Keratinocyte (primary cell): ENCODE measurements at regions not wholly inside any gene's neighbourhood (a gene's known extent, or its start where the extent isn't known, plus 50 kb on each side); places are given as distances from the start of the nearest gene placed in this dataset.

Experiments used
- DNase-seq: peaks from one replicate; pipeline ENCODE4 v3.0.0-alpha.2; 2011; ENCODE audit warnings: low read depth, missing footprints, low spot score
- FAIRE-seq: peaks from 2 replicates; lab custom pipeline; 2011; peaks lifted over from hg19 to GRCh38; lab: Jason Lieb, UNC
- H2AFZ ChIP-seq: 2 replicates; pipeline ENCODE4 v1.6.0; 2012; ENCODE audit warnings: low read length, control low read depth, inconsistent platforms; ENCODE audit not compliant: control insufficient read depth
- H3K27ac ChIP-seq: 2 replicates; pipeline ENCODE4 v1.5.1; 2011; ENCODE audit warnings: low read length; ENCODE audit not compliant: control insufficient read depth, insufficient read depth
- H3K27me3 ChIP-seq: 3 replicates; pipeline ENCODE4 v1.6.0; 2011; ENCODE audit warnings: low read length; ENCODE audit not compliant: control insufficient read depth, insufficient read depth; ENCODE audit errors: extremely low read depth
- H3K36me3 ChIP-seq, 2 experiments: 2 replicates in 1 of 2; 3 replicates in 1 of 2; pipeline ENCODE4 v1.5.1; 2011; ENCODE audit warnings: low read length in 2 of 2, mild to moderate bottlenecking in 1 of 2; ENCODE audit not compliant: control insufficient read depth in 2 of 2, insufficient read depth in 2 of 2; ENCODE audit errors: extremely low read depth in 1 of 2
- H3K4me1 ChIP-seq: 3 replicates; pipeline ENCODE4 v1.5.1; 2011; ENCODE audit warnings: low read length; ENCODE audit not compliant: control insufficient read depth, insufficient read depth; ENCODE audit errors: extremely low read depth
- H3K4me2 ChIP-seq: 3 replicates; pipeline ENCODE4 v1.6.0; 2011; ENCODE audit warnings: low read depth, low read length; ENCODE audit not compliant: control insufficient read depth, insufficient read depth; ENCODE audit errors: extremely low read depth
- H3K4me3 ChIP-seq, 3 experiments: fragments of 200-600 bp in 1 of 3; sonication (generic) in 1 of 3; 2 replicates in 2 of 3; 3 replicates in 1 of 3; pipeline ENCODE4 v1.5.1; 2011 to 2016; ENCODE audit warnings: low read length in 3 of 3, mild to moderate bottlenecking in 3 of 3, control low read depth in 2 of 3, inconsistent platforms in 1 of 3, low read depth in 1 of 3, mixed read lengths in 1 of 3, mixed run types in 1 of 3, moderate library complexity in 1 of 3; ENCODE audit not compliant: control insufficient read depth in 2 of 3, insufficient read depth in 2 of 3; ENCODE audit errors: extremely low read depth in 1 of 3
- H3K79me2 ChIP-seq: 2 replicates; pipeline ENCODE4 v1.6.0; 2012; ENCODE audit warnings: low read length; ENCODE audit not compliant: control insufficient read depth, insufficient read depth
- H3K9ac ChIP-seq: 3 replicates; pipeline ENCODE4 v1.6.0; 2011; ENCODE audit warnings: low read length; ENCODE audit not compliant: control insufficient read depth, insufficient read depth; ENCODE audit errors: extremely low read depth
- H3K9me1 ChIP-seq: 3 replicates; pipeline ENCODE4 v1.6.0; 2011; ENCODE audit warnings: low read length; ENCODE audit not compliant: control insufficient read depth, insufficient read depth; ENCODE audit errors: extremely low read depth
- H3K9me3 ChIP-seq: 2 replicates; pipeline ENCODE4 v1.5.1; 2012; ENCODE audit warnings: low read depth, low read length; ENCODE audit not compliant: control insufficient read depth
- H4K20me1 ChIP-seq: 3 replicates; pipeline ENCODE4 v1.6.0; 2011; ENCODE audit warnings: low read length; ENCODE audit not compliant: control insufficient read depth, insufficient read depth; ENCODE audit errors: extremely low read depth
- CTCF ChIP-seq, 3 experiments: IDR thresholded peaks in 1 of 3; conservative IDR thresholded peaks in 1 of 3; optimal IDR thresholded peaks in 1 of 3; 2 replicates in 2 of 3; 3 replicates in 1 of 3; pipeline versions ENCODE3 to v1.5.1; 2011; ENCODE audit warnings: low read length in 3 of 3, mild to moderate bottlenecking in 3 of 3, moderate library complexity in 2 of 3, control low read depth in 1 of 3, inconsistent platforms in 1 of 3; ENCODE audit not compliant: insufficient read depth in 2 of 3; ENCODE audit errors: extremely low read depth in 1 of 3
- EZH2 ChIP-seq: IDR thresholded peaks from one replicate; pipeline ENCODE4 v1.6.1; 2012; ENCODE audit warnings: inconsistent platforms, mild to moderate bottlenecking, low read length, moderate library complexity
- dilution Hi-C: fragments of 300-500 bp; cut with MboI; formaldehyde crosslinking; loops from one replicate; pipeline ENCODE4 v1.7.0; 2020; ENCODE audit warnings: low sequenced_read_pairs; ENCODE audit not compliant: extremely low pct_ligation_motif_present

GRCh38 chr6:144580771-144581170, 295.6 kb downstream of the UTRN start:
- H3K79me2 ChIP-seq = no peaks in the 10 kb centered on the region
- H3K27ac ChIP-seq = no peak overlapping the region
- H3K4me2 ChIP-seq = no peak overlapping the region
- H3K4me1 ChIP-seq = no peaks in the 10 kb centered on the region
- no peaks in the 10 kb centered on the region for H4K20me1 ChIP-seq
- no peak overlapping the region for H2AFZ ChIP-seq
- no peaks in the 10 kb centered on the region for H3K9me3 ChIP-seq
- TF ChIP-seq EZH2 = no peak
- no peak for TF ChIP-seq CTCF (optimal IDR thresholded peaks at IDR 0.05 in 1 of 3, IDR thresholded peaks at IDR 0.05 in 1 of 3, conservative IDR thresholded peaks at IDR 0.05 in 1 of 3; ENCODE audit: extremely low read depth in 1 of 3, insufficient read depth in 2 of 3, low read length in 3 of 3)
- H3K36me3 ChIP-seq = peaks cover 0 to 4% of the 10 kb centered on the region in 2 experiments
- no peaks in the 10 kb centered on the region for H3K9me1 ChIP-seq
- H3K27me3 ChIP-seq = no peaks in the 10 kb centered on the region
- no peak for FAIRE-seq
- no peak overlapping the region for H3K4me3 ChIP-seq
- dilution Hi-C loops = no loop called here
- H3K9ac ChIP-seq = no peak overlapping the region
- no peak for DNase-seq

GRCh38 chr6:144581812-144582537, 296.8 kb downstream of the UTRN start:
- no peak for DNase-seq
- no peaks in the 10 kb centered on the region for H3K9me3 ChIP-seq
- H3K9me1 ChIP-seq = no peaks in the 10 kb centered on the region
- no peak overlapping the region for H3K4me3 ChIP-seq
- no peak overlapping the region for H3K9ac ChIP-seq
- no peaks in the 10 kb centered on the region for H3K27me3 ChIP-seq
- no peak overlapping the region for H2AFZ ChIP-seq
- H3K4me2 ChIP-seq = no peak overlapping the region
- peaks cover 0 to 3% of the 10 kb centered on the region in 2 experiments for H3K36me3 ChIP-seq
- dilution Hi-C loops = no loop called here
- H4K20me1 ChIP-seq = no peaks in the 10 kb centered on the region
- TF ChIP-seq EZH2 (no peak), CTCF (optimal IDR thresholded peaks at IDR 0.05 in 1 of 3, IDR thresholded peaks at IDR 0.05 in 1 of 3, conservative IDR thresholded peaks at IDR 0.05 in 1 of 3; ENCODE audit: extremely low read depth in 1 of 3, insufficient read depth in 2 of 3, low read length in 3 of 3) (peak; percentile 29 to 45 (median 40))
- H3K4me1 ChIP-seq = no peaks in the 10 kb centered on the region
- peak; percentile 67 for FAIRE-seq
- H3K79me2 ChIP-seq = no peaks in the 10 kb centered on the region
- no peak overlapping the region for H3K27ac ChIP-seq
